ENCODE measurements at regions not wholly inside any gene's neighbourhood (a gene's known extent, or its start where the extent isn't known, plus 50 kb on each side); places are given as distances from the start of the nearest gene placed in this dataset.

GRCh38 chr7:35498416-35498815 lies 196.5 kb downstream of the HERPUD2 start:
- DNase-seq: no peak

DNA sequence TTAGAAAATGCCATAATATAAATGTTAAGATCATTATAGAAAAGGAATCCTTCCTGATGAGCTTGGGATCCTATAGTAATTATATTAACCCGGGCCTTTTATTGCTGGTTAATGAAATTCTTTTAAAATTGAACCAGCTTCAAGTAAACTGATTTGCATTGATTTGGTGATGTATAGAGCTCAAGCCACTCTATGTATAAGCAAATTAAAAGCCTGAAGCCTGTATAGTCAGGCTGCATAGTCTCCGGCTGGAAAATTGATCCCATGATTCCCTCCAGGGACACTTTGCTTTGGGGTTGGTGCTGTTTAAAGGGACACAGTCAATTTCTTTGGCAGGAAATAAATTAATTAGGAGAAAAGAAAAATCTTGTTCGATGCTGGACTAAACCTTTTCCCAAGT lies 199.1 kb downstream of the HERPUD2 start:
- no peak for DNase-seq

- no peak for DNase-seq
These were observed 199.6 kb downstream of the HERPUD2 start for GRCh38 chr7:35495377-35495776.

GRCh38 chr7:35494407-35494806 lies 200.5 kb downstream of the HERPUD2 start:
- DNase-seq: no peak

DNA sequence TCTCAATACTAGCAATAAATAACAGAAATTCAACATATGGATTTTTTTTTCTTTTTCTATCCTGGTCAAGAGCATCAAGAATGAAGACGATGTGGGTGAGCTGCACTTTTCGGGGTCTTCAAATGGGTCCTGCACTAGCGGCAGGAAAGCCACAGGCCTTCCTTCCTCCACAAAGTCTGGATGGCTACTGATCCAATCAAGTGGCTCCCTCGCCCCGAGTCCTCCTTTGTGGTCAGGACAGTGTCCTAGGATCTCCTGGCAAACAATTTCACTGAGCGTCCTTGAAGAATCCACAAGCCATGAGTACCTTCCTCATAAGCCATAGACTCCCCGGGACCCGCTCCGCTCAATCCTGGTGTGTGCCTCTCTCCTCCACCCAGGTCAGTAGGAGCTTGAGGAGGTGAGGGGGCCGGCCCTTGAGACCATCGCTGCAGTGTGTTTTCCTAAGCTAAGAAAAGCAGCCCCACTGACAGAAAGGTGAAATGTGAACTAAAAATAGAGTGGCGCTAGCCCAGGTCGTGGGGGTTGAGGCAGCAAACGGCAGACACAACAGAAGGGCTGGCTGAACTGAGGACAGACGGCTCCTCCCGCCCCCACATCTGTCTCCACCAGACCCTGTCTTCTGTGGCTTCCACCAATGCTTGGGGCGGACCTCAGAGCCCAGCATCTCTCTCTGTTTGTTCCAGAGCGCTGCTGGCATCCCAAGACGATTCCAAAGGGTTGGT lies 202.3 kb downstream of the HERPUD2 start:
- DNase-seq: no peak

DNA sequence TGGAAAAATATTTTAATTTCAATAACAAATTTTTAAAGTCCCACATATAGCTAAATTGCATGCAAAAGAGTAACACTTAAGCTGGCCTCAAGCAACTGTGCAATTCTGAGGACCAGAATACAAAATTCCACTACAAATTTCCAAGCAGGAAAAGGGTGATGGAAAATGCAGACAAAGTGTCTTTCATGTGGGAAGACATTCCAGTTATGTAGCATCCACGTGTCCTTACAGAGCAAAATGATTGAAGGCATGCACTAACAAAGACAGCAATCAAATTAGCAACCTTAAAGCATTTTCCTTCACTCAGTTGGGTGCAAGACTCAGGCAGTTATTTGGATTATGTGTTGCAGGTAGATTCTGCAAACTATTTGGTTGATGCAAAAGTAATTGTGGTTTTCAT lies 203.7 kb downstream of the HERPUD2 start:
- DNase-seq: no peak

DNA sequence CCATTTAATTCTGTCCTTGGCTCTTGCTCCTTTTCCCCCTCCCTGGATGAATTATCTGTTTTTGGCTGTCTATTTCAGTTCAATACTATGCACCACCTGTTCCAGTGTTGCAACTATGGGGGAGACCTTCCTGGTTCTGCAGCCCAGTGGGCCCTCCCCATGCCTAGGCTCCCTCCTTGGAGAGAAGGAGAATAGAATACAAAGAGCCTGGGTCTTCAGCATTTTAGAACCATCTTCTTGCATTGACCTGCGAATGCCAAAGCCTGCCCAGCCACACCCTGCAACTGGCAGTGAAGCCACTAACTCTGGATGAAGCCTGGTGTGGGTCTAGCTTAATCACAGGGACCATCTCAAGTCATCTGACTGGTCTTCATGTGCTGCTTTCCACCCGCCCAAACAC lies 207.1 kb downstream of the HERPUD2 start:
- DNase-seq: no peak

GRCh38 chr7:35487402-35487801 lies 207.5 kb downstream of the HERPUD2 start:
- DNase-seq: no peak

- no peak for DNase-seq
These were observed 209.5 kb downstream of the HERPUD2 start for GRCh38 chr7:35485436-35485835.

GRCh38 chr7:35483568-35483967 lies 211.4 kb downstream of the HERPUD2 start:
- DNase-seq: no peak

DNA sequence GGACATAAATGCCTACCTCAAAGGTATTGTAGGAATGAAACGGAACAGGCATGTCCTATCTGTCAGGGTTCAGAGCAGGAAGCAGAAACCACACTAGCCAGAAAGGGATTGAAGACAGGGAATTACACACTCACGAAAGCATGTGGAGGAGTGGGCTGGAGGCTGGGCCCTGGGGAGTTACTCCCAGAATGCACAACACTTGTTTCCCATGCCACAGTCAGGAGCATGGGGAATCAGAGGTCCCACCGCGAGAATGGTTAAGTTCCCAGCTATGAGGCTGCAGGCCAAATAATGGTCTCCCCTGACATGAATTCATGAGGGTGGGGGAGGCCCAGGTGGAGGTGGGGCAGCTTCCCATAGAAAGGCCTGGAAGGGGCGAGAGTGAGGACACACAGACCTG lies 212.7 kb downstream of the HERPUD2 start:
- DNase-seq: no peak

DNA sequence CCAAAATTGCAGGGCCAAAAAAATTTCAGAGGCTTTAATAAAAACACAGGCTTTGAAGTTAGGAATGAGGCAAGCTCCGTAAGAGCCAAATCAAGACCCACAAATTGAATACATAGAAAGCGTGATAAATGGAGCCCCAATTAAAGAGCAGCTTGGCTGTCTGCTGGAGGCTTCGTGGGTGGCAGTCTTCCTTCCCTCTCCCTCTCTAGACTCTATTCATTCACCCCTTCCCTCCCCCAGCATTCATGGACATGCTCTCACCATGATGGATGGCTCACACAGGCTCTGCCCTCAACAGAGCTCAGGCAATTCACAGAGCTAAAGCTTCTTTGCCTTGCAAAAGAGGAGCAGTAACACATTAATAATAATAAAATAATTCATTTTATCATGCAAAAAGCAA lies 214.1 kb downstream of the HERPUD2 start:
- DNase-seq: no peak

DNA sequence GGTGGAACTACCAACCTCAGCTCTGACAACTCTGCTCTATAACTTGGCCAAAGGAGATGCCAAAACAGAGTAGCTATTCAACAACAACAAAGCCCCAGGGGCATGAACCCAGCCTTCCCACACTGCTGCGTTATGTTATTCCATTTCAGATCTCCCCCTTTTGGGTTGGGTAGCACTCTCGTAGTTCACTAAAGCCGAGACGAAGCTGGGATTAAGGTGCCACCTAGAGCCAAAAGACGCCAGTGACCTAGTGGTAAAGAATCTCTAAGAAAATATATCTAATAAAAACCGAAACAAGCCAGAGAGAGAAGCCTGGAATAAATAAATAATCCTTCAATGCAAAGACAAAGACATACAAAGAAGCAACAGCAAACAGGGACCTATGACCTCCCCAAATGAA lies 217.3 kb downstream of the HERPUD2 start:
- DNase-seq: no peak

DNA sequence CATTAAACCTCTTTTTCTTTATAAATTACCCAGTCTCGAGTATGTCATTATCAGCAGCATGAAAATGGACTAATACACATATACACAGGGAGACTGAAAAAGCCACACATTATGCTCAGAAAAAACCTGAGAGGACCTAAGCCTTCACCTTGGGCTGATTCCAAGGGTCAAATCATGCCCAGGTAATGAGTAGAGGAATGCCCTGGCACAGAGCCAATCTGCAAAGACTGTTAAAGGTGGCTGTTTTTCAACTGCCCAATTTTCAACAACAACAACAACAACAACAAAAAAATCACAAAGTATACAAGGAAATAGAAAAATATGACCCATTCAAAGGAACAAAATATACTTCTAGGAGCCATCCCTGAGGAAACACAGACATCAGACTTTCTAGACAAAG lies 220.2 kb upstream of the TBX20 start:
- no peak for DNase-seq

GRCh38 chr7:35468606-35469005 lies 214.7 kb upstream of the TBX20 start:
- no peak for DNase-seq

DNA sequence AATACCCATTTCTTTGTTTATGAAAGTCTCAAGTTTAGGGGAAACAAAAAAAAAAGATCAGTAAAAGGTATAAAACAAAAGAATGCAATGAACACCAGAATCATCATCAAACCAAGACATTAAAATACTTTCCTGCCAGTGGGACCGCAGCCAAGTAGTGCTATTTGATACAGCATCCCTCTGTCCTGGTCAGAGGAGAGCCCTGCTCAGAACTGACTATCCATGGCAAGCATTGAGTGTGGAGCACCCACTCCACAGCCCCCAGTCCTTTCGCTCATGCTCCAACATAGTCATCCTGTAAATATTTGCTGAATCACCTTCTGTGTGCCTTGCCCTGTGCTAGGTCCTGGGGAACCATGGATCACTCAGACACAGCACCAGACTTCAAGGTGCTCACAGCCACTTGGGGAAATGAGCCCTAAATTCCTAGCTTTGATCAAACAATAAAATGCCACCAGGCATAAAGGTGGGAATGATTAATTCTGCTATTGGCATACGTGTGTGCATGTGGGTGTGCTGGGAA lies 213.6 kb upstream of the TBX20 start:
- no peak for DNase-seq

DNA sequence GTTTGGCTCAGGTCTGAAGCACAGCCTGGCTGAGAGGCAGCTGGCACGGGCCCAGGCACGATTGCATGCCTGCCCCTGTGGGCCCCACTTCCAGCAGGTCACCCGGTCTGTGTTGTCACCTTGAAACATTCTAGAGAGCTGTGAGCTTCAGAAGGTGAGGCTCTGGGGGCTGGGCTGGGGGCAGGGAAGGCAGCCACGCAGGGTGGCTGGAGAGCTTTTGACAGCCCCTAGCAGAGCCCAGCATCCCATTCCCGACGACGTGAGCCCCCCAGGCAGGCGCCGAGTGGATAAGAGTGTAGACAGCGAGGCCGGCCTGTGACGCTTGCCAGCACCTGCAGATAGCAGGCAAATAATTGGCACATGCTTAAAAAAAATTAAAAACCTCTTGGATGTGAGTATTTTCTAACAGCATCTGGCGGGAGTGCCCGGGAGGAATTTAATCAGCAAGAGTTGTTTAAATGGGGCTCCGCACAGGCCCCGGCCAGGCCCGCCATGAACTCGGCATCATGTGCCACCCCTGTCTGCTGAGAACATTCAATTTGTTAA lies 212.0 kb upstream of the TBX20 start:
- DNase-seq: no peak

GRCh38 chr7:35463751-35464150 lies 209.9 kb upstream of the TBX20 start:
- no peak for DNase-seq

- no peak for DNase-seq
These were observed 209.3 kb upstream of the TBX20 start for GRCh38 chr7:35463176-35463700.

DNA sequence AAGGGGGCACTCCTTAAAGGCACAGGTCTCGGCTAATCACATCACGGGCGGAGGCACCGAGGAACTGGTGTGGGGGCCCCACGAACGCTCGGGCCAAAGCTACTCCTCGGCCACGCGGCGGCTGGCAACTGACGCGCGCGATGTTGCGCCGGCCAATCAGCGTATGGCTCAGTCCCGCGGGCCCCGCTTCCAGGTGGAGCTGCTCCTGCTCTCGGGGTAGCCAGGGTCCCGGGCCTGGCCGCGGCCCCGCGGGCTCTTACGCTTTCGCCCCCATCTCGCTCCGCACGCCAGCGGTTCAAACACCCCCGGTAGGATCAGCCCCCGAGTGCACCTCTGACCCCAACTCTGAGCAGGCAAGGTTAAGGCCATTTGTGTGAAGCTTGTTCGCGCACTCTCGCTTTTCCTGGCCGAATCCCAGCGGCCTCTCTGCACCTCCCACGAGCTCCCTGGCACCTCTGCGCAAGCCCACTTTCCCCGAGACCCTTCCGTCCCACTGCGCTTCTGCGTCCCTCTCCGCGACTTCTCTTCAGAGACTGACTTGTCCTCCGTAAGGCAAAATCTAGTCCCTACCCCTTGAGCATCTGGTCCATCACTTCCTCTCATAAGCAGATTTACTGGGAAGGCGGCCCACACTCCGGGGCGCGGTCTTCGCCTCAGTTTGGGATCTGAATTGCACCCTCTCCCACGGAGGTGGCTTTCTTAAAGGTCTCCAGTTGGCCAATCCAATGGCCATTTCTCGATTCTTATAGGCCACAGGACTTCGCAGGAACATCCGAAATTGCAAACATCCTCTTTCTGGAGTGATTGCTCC lies 200.9 kb upstream of the TBX20 start:
- no peak for DNase-seq

DNA sequence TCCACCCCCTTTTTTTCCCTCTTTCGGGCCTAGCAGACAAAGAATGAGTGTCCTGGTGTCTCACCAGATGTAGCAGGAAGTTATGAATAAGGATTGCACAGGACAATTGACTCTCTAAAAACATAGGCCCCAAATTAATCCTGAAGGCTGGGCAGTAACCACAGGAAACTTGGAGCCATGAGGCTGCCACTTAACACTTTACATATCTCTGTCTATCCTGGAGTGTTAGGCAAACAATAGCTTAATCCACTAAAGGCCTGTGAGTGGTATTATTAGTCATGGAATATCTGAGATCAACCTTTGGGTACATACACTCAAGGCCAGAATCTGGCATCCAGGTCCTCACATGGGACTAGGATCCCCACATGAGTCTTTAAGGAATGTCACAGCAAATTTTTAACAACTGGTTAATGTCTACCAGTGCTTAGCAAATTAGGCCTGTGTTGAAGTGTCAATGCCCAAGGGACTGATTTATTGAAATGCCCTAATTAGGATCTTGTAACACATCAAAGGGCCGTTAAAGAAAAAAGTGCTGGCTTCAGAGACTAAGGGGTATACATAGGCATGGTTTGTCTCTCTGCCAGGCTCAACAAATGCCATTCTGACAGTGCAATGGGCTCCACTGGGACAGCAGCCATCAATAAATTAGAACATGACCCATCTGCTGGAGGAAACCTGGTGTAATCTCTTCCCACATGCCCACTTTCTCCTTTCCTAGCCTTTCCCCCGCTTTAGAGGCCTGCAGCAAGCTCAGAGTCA lies 196.7 kb upstream of the TBX20 start:
- DNase-seq: no peak

- no peak for DNase-seq
These were observed 194.6 kb upstream of the TBX20 start for GRCh38 chr7:35448486-35448885.

GRCh38 chr7:35446091-35446490 lies 192.2 kb upstream of the TBX20 start:
- no peak for DNase-seq

Measured in effector CD8-positive, alpha-beta T cell (primary cell).